NCI-H2171 (cell line): ENCODE measurements at regions not wholly inside any gene's neighbourhood (a gene's known extent, or its start where the extent isn't known, plus 50 kb on each side); places are given as distances from the start of the nearest gene placed in this dataset.

ENCODE experiments used
- DNase-seq: peaks from one replicate; lab custom pipeline; 2025; lab: John Stamatoyannopoulos, UW

GRCh38 chr3:10583798-10584708 lies 78.7 kb upstream of the ATP2B2 start:
- DNase-seq, result no peak

GRCh38 chr3:10585945-10586344 lies 80.6 kb upstream of the ATP2B2 start:
- DNase-seq, result no peak

- DNase-seq, result no peak
These were observed 89.5 kb upstream of the ATP2B2 start for GRCh38 chr3:10594915-10595314.

DNA sequence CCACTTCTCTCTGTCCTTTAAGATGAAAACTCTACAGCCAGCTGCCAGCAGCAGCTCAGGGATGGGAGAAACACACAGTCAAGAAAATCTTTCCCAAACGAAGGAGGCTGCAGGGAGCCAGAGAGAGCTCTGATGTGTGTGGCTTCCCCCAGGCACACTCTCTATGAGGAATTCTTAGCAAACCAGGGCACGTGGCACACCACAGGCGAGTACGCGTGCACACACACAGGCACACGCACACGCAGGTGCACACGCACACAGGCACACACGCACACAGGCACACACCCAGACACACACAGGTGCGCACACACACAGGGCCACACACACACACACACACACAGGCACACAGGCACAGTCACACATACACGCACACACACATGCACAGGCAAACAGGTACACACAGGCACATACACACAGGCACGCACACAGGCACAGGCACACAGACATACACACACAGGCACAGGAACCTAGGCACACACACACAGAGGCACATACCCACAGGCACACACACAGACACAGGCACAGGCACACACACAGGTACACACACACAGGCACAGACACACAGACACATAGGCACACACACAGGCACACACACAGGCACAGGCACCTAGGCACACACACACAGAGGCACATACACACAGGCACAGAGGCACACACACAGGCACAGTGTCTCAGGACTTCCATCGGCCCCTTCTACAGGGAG lies 91.5 kb upstream of the ATP2B2 start:
- no peak for DNase-seq

- DNase-seq, result no peak
These were observed 92.3 kb upstream of the ATP2B2 start for GRCh38 chr3:10597733-10598132.

DNA sequence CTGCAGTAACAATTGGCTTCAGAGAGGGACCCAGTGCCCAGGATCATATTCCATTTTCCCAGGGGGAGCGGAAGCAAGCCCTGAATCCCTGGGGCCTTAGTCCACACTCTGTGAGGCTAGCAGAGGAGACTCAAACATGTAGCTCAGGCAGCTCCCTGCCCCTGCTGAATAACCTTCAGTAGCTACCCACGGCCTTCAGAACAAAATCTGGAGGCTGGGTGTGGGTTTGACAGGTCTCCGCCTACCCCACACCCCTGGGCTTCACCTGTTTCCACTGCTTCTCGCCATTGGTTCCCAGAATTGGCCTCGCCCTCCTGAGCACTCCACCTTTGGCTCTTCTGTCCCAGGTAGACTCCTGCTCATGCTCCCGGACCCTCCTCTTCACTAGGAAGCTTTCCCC lies 93.6 kb upstream of the ATP2B2 start:
- no peak for DNase-seq

- no peak for DNase-seq
These were observed 94.1 kb upstream of the ATP2B2 start for GRCh38 chr3:10599444-10599843.

GRCh38 chr3:10600296-10600714 lies 94.9 kb upstream of the ATP2B2 start:
- DNase-seq, result no peak

GRCh38 chr3:10600726-10601125 lies 95.3 kb upstream of the ATP2B2 start:
- DNase-seq, result no peak

- no peak for DNase-seq
These were observed 95.9 kb upstream of the ATP2B2 start for GRCh38 chr3:10601151-10601856.

DNA sequence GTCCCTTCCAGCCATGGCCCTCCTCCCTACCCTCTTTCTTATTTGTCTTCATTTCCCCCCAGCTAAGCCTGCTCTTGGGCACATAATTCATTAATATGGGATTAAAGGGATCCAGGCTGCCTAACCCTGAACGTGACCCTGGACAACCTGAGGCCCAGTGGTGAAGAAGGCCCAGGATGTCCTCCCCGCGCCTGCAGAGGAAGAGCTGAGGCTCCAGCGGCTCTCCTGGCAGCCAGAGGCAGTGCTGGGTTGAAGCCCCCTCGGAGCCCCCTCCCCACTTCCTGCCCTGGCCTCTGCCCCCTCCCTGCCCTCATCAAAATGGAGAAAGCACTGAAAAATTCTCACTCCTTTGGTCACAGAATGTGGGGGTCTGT lies 96.5 kb upstream of the ATP2B2 start:
- no peak for DNase-seq

DNA sequence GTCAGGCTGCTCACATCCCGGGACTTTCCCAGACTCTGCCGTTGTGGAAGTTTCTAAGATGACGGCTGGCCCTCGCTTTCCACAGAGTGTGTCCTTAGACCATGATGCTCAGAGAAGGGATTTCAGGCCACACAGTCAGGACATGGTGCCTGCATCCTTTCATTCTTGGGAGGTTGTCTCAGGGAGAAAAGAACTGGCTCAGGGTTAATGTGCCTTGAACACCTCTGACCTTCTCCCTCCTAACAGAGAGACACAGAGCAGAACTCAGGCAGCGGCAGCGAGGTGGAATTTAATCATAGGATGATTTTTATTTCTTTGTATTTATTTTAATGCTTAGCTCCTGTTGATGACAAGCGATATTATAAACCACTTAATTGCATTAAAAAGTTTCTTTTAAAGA lies 96.9 kb upstream of the ATP2B2 start:
- no peak for DNase-seq

DNA sequence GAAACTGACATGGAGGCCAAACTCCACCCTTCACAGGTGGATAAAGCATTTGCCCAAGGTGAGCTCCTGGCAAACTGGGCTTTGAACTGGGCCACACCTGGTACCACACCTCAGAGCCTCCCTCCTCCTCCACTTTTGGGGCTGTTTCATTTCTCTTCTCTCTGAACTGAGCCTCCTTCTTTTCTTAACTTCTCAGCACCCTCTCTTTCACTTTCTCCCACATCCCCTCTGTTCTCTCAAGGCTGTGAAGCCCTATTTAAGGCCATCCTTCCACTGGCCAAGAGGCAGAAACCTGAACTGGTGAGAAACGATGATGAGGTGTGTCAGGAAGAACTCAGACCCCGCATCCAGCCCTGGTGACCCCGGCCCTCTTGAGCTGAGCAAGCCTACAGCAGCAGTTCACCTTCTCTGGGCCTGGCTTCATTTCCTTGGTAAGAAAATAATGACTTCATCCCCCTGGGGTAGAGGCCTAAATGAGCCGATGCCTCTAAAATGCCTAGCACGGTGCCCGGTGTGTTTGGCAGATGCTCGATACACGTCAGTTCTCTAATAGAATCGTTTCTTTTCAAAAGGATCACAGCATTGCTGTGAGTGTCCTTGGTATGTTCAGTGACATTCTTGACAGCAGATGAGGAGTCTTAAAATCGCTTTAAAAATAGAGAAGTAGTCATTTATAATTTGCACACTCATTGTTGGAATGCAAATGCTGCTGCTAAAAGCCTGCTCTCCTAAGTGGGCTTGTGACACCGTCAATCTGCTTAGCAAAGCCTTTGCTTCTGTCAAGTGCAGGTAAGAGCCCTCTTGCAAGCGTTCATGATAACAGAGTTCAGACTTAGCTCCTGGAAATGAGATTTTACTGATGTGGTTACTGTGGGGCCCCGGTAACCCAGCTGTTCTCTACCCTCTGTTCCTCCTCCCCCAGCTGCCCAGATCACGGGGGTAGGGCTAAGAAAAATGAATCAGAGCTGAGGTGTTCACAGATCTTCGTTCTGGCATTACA lies 97.7 kb upstream of the ATP2B2 start:
- DNase-seq, result no peak

GRCh38 chr3:10609134-10609533 lies 103.7 kb upstream of the ATP2B2 start:
- DNase-seq, result no peak

- DNase-seq, result peak; percentile 75
These were observed 108.8 kb upstream of the ATP2B2 start for GRCh38 chr3:10614168-10614567.

DNA sequence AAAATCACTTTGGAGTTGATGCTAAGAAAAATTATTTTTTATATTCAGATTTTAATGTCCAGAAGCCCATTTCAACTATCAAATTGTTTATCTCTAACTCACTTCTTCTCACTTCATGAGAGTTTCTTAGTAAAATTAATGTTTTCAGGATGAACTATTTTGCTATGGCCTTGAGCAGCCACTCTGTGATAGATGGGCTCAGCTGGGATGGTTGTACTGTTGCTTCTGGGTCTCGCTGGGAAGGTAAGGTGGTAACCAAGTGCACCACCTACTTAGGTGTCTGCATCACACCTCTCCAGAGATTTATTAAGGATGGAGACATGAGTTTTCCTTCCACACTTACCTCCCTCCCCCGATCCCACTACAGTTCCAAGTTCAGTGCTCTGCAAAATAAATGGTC lies 110.3 kb upstream of the ATP2B2 start:
- DNase-seq, result no peak

- DNase-seq, result no peak
These were observed 110.9 kb upstream of the ATP2B2 start for GRCh38 chr3:10616321-10616720.

DNA sequence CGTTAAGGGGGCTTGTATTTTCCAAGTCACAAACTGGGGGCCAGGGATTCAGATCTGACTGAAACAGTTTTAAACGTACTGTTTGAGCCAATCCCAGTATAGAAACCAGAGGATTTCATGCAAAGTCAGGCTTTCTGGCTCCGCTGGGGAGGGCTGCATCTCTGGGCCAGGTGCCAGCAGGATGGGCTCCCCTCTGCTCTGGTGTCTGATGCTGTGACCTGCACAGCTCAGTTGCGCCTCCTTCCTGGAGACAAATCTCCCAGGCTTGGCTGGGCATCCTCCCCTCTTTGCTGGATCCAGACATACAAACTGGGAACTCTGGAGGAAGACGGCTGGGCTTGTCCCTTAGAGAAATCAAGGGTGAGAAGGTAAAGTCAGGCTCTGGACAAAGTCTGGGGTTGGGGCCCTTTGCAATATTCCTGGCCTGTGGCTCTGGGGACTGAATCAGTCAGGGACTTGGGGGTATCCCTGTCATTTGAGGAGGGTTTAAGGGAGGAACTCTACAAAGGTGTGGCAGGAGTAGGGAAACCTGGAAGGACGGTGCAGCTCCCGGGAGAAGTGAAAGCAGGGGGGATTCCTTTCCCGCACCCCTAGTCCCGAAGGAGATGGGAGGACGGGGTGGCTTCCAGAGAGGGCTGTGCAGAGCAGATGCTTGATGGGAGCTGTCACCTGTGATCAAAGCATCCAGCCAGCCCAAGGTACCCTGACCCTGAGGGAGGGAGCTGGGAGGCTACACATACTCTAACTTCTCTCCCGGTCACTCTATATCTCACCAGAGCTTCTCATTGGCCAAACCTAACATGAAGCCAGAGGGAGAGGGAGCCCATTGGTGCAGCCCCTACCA lies 114.8 kb upstream of the ATP2B2 start:
- no peak for DNase-seq

DNA sequence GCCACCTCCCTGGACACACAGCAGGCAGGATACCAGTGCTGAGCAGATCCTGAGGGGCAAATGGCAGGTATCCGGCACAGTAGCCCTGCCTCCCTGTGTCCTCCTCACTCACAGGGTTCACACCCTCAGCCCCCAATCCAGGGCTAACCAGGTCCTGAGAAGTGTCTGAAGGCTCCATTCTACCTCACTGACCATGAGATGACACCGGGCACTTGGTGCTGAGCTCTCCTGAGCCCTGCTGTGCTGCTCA lies 115.4 kb upstream of the ATP2B2 start:
- DNase-seq, result no peak

- no peak for DNase-seq
These were observed 118.3 kb upstream of the ATP2B2 start for GRCh38 chr3:10623578-10624275.
